WTC11 (cell line): ENCODE measurements at regions not wholly inside any gene's neighbourhood (a gene's known extent, or its start where the extent isn't known, plus 50 kb on each side); places are given as distances from the start of the nearest gene placed in this dataset.

ENCODE experiments used
- ATF3 ChIP-seq: sonication (generic); formaldehyde crosslinking; conservative IDR thresholded peaks from 2 replicates; pipeline ENCODE4 v1.8.1; 2022; ENCODE audit warnings: mild to moderate bottlenecking, missing genetic modification reagents
- FOXK1 ChIP-seq: sonication (generic); formaldehyde crosslinking; IDR thresholded peaks from 2 replicates; pipeline ENCODE4 v1.8.0; 2022; ENCODE audit warnings: mild to moderate bottlenecking, moderate library complexity, missing genetic modification reagents
- SOX15 ChIP-seq: fragments of 250-450 bp; sonication (Bioruptor Pico); IDR thresholded peaks from 2 replicates; pipeline ENCODE4 v1.9.0; 2021; ENCODE audit warnings: mild to moderate bottlenecking
- TEAD1 ChIP-seq: sonication (generic); formaldehyde crosslinking; IDR thresholded peaks from 2 replicates; pipeline ENCODE4 v1.8.0; 2022; ENCODE audit warnings: mild to moderate bottlenecking, missing genetic modification reagents
- ZBTB21 ChIP-seq: sonication (generic); formaldehyde crosslinking; IDR thresholded peaks from 2 replicates; pipeline ENCODE4 v1.8.1; 2023; ENCODE audit warnings: mild to moderate bottlenecking, missing genetic modification reagents, borderline replicate concordance
- TF ChIP-seq, protein P1 (sequence below): fragments of 200-600 bp; IDR thresholded peaks from 2 replicates; pipeline ENCODE4 v1.8.0; 2022; ENCODE audit warnings: antibody characterized with exemption
- TF ChIP-seq, protein P2 (sequence below): sonication (generic); formaldehyde crosslinking; IDR thresholded peaks from 2 replicates; pipeline ENCODE4 v1.8.1; 2023; ENCODE audit warnings: mild to moderate bottlenecking, missing genetic modification reagents
- TF ChIP-seq, protein P3 (sequence below): sonication (generic); formaldehyde crosslinking; IDR thresholded peaks from 2 replicates; pipeline ENCODE4 v1.8.1; 2023; ENCODE audit warnings: mild to moderate bottlenecking, moderate library complexity, missing genetic modification reagents
- TF ChIP-seq, protein P4 (sequence below): sonication (generic); formaldehyde crosslinking; IDR thresholded peaks from 2 replicates; pipeline ENCODE4 v1.8.0; 2023; ENCODE audit warnings: missing genetic modification reagents
- TF ChIP-seq, protein P5 (sequence below): sonication (generic); formaldehyde crosslinking; IDR thresholded peaks from 2 replicates; pipeline ENCODE4 v1.8.1; 2022; ENCODE audit warnings: mild to moderate bottlenecking, moderate library complexity, missing genetic modification reagents

DNA sequence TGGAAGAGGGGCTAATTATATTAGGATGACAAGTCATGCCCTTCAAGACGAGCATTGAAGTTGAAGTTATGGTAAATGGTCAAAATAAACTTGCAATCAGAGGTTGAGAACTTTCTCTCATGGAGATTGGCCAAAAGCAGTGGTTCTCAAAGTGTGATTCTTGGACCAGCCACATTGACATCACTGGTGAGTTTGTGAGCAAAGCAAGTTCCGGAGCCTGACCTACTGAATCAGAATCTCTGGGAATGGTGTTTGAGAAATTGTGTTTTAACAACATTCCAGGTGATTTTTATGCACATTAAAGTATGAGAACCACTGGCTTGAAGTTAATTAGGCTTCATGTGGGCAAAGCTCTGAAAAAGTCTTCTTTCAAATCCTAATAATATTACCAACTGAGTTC lies 403.5 kb downstream of the ZSWIM6 start:
- TF ChIP-seq, protein P1, sequence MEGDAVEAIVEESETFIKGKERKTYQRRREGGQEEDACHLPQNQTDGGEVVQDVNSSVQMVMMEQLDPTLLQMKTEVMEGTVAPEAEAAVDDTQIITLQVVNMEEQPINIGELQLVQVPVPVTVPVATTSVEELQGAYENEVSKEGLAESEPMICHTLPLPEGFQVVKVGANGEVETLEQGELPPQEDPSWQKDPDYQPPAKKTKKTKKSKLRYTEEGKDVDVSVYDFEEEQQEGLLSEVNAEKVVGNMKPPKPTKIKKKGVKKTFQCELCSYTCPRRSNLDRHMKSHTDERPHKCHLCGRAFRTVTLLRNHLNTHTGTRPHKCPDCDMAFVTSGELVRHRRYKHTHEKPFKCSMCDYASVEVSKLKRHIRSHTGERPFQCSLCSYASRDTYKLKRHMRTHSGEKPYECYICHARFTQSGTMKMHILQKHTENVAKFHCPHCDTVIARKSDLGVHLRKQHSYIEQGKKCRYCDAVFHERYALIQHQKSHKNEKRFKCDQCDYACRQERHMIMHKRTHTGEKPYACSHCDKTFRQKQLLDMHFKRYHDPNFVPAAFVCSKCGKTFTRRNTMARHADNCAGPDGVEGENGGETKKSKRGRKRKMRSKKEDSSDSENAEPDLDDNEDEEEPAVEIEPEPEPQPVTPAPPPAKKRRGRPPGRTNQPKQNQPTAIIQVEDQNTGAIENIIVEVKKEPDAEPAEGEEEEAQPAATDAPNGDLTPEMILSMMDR = no peak
- no peak for TF ChIP-seq FOXK1 (CRISPR knock-in tag)
- no peak for TF ChIP-seq ZBTB21 (CRISPR knock-in tag)
- TF ChIP-seq, protein P2, sequence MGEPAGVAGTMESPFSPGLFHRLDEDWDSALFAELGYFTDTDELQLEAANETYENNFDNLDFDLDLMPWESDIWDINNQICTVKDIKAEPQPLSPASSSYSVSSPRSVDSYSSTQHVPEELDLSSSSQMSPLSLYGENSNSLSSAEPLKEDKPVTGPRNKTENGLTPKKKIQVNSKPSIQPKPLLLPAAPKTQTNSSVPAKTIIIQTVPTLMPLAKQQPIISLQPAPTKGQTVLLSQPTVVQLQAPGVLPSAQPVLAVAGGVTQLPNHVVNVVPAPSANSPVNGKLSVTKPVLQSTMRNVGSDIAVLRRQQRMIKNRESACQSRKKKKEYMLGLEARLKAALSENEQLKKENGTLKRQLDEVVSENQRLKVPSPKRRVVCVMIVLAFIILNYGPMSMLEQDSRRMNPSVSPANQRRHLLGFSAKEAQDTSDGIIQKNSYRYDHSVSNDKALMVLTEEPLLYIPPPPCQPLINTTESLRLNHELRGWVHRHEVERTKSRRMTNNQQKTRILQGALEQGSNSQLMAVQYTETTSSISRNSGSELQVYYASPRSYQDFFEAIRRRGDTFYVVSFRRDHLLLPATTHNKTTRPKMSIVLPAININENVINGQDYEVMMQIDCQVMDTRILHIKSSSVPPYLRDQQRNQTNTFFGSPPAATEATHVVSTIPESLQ = no peak
- TF ChIP-seq, protein P3, sequence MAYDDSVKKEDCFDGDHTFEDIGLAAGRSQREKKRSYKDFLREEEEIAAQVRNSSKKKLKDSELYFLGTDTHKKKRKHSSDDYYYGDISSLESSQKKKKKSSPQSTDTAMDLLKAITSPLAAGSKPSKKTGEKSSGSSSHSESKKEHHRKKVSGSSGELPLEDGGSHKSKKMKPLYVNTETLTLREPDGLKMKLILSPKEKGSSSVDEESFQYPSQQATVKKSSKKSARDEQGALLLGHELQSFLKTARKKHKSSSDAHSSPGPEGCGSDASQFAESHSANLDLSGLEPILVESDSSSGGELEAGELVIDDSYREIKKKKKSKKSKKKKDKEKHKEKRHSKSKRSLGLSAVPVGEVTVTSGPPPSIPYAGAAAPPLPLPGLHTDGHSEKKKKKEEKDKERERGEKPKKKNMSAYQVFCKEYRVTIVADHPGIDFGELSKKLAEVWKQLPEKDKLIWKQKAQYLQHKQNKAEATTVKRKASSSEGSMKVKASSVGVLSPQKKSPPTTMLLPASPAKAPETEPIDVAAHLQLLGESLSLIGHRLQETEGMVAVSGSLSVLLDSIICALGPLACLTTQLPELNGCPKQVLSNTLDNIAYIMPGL (CRISPR knock-in tag) = no peak
- no peak for TF ChIP-seq TEAD1 (CRISPR knock-in tag)
- TF ChIP-seq SOX15 (CRISPR knock-in tag) = no peak
- no peak for TF ChIP-seq ATF3 (CRISPR knock-in tag)
- TF ChIP-seq, protein P4, sequence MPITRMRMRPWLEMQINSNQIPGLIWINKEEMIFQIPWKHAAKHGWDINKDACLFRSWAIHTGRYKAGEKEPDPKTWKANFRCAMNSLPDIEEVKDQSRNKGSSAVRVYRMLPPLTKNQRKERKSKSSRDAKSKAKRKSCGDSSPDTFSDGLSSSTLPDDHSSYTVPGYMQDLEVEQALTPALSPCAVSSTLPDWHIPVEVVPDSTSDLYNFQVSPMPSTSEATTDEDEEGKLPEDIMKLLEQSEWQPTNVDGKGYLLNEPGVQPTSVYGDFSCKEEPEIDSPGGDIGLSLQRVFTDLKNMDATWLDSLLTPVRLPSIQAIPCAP (CRISPR knock-in tag) = no peak
- TF ChIP-seq, protein P5, sequence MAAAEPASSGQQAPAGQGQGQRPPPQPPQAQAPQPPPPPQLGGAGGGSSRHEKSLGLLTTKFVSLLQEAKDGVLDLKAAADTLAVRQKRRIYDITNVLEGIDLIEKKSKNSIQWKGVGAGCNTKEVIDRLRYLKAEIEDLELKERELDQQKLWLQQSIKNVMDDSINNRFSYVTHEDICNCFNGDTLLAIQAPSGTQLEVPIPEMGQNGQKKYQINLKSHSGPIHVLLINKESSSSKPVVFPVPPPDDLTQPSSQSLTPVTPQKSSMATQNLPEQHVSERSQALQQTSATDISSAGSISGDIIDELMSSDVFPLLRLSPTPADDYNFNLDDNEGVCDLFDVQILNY = no peak
